HEK293 (cell line): ENCODE measurements at regions not wholly inside any gene's neighbourhood (a gene's known extent, or its start where the extent isn't known, plus 50 kb on each side); places are given as distances from the start of the nearest gene placed in this dataset.

Experiments
- ZNF157 ChIP-seq: fragments of 450-650 bp; formaldehyde crosslinking; IDR thresholded peaks from 2 replicates; pipeline ENCODE4 v1.5.1; 2016; ENCODE audit warnings: missing biosample characterization, missing genetic modification characterization
- ZNF175 ChIP-seq: fragments of 450-650 bp; formaldehyde crosslinking; IDR thresholded peaks from 2 replicates; pipeline ENCODE4 v1.5.1; 2016; ENCODE audit warnings: missing biosample characterization, missing genetic modification characterization
- ZNF324 ChIP-seq: fragments of 450-650 bp; formaldehyde crosslinking; IDR thresholded peaks from 2 replicates; pipeline ENCODE4 v1.5.1; 2016; ENCODE audit warnings: missing biosample characterization, missing genetic modification characterization
- ZNF530 ChIP-seq: fragments of 450-650 bp; formaldehyde crosslinking; IDR thresholded peaks from 2 replicates; pipeline ENCODE4 v1.5.1; 2016; ENCODE audit warnings: low read depth, missing biosample characterization, missing genetic modification characterization
- ZNF660 ChIP-seq: fragments of 450-650 bp; IDR thresholded peaks from 2 replicates; pipeline ENCODE4 v1.5.1; 2018; ENCODE audit warnings: missing biosample characterization, mild to moderate bottlenecking, missing genetic modification characterization
- ZNF777 ChIP-seq: fragments of 450-650 bp; formaldehyde crosslinking; IDR thresholded peaks from 2 replicates; pipeline ENCODE4 v1.5.1; 2017; ENCODE audit warnings: missing biosample characterization, missing genetic modification characterization, borderline replicate concordance
- TF ChIP-seq, protein P1 (sequence below): fragments of 450-650 bp; formaldehyde crosslinking; IDR thresholded peaks from 2 replicates; pipeline ENCODE4 v1.5.1; 2016; ENCODE audit warnings: missing biosample characterization, missing genetic modification characterization, borderline replicate concordance
- TF ChIP-seq, protein P2 (sequence below): fragments of 450-650 bp; formaldehyde crosslinking; IDR thresholded peaks from 2 replicates; pipeline ENCODE4 v1.5.1; 2016; ENCODE audit warnings: missing biosample characterization, missing genetic modification characterization

DNA sequence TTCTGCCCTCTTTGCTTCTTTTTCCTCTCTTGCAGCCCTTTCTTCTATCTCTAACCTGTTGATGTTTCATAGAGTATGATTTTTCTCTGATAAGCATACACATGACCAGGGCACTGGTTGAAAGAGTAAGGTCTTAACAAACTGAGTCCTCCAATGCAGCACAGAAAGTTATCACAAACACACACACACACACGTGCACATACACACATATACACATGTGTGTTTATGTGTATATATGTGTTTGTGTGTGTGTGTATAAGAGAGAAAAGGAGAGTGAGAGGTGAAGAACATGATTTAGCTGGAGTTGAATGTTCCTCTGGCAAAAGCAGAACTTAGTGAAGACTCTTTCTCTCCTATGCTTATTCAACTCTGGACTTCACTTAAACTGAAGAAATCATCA is 130.0 kb downstream of the KLF6 start:
- TF ChIP-seq, protein P1, sequence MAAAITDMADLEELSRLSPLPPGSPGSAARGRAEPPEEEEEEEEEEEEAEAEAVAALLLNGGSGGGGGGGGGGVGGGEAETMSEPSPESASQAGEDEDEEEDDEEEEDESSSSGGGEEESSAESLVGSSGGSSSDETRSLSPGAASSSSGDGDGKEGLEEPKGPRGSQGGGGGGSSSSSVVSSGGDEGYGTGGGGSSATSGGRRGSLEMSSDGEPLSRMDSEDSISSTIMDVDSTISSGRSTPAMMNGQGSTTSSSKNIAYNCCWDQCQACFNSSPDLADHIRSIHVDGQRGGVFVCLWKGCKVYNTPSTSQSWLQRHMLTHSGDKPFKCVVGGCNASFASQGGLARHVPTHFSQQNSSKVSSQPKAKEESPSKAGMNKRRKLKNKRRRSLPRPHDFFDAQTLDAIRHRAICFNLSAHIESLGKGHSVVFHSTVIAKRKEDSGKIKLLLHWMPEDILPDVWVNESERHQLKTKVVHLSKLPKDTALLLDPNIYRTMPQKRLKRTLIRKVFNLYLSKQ (tag by site-specific recombination) = no peak
- TF ChIP-seq, protein P2, sequence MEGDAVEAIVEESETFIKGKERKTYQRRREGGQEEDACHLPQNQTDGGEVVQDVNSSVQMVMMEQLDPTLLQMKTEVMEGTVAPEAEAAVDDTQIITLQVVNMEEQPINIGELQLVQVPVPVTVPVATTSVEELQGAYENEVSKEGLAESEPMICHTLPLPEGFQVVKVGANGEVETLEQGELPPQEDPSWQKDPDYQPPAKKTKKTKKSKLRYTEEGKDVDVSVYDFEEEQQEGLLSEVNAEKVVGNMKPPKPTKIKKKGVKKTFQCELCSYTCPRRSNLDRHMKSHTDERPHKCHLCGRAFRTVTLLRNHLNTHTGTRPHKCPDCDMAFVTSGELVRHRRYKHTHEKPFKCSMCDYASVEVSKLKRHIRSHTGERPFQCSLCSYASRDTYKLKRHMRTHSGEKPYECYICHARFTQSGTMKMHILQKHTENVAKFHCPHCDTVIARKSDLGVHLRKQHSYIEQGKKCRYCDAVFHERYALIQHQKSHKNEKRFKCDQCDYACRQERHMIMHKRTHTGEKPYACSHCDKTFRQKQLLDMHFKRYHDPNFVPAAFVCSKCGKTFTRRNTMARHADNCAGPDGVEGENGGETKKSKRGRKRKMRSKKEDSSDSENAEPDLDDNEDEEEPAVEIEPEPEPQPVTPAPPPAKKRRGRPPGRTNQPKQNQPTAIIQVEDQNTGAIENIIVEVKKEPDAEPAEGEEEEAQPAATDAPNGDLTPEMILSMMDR (tag by site-specific recombination) = no peak
- TF ChIP-seq ZNF777 (tag by site-specific recombination) (no peak), ZNF175 (tag by site-specific recombination) (no peak), ZNF530 (no peak), ZNF324 (tag by site-specific recombination) (no peak), ZNF660 (tag by site-specific recombination) (no peak), ZNF157 (tag by site-specific recombination) (no peak)
